Thyroid gland (tissue), 4 donors: ENCODE measurements at regions not wholly inside any gene's neighbourhood (a gene's known extent, or its start where the extent isn't known, plus 50 kb on each side); places are given as distances from the start of the nearest gene placed in this dataset.

ENCODE experiments used
- POLR2A ChIP-seq, 2 donors: fragments of 450-650 bp; IDR thresholded peaks; one replicate each; pipeline ENCODE4 v1.6.1; 2017; ENCODE audit warnings: antibody characterized with exemption in 2 of 2, mild to moderate bottlenecking in 2 of 2, moderate library complexity in 1 of 2
- TF ChIP-seq, protein P1 (sequence below), 6 experiments: fragments of 200-600 bp in 3 of 6; fragments of 450-650 bp in 3 of 6; sonication (generic) in 3 of 6; IDR thresholded peaks; one replicate each; pipeline ENCODE4 v1.5.1; 2016 to 2019; ENCODE audit warnings: antibody characterized with exemption in 6 of 6, mild to moderate bottlenecking in 2 of 6, inconsistent platforms in 1 of 6, moderate library complexity in 1 of 6

DNA sequence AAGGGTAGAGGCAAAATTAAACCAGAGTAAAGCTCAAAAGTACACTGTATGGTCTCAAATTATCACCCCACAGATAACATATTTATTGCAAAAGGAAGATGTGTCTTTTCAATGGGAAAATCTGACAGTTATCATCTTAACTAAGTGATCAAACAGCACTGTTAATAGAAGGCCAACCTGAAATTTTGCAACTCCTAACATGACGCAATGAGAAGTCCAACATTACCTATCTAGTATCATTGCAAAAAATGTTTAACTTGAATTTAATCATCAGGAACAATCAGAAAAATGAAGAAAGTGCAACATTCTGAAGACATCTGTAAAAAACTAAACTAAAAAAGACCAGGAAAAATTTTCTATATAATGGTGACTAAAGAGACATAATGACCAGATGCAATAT lies 156.7 kb upstream of the POGK start:
- TF ChIP-seq POLR2A (IDR thresholded peaks at IDR 0.05): no peak
- TF ChIP-seq, protein P1, sequence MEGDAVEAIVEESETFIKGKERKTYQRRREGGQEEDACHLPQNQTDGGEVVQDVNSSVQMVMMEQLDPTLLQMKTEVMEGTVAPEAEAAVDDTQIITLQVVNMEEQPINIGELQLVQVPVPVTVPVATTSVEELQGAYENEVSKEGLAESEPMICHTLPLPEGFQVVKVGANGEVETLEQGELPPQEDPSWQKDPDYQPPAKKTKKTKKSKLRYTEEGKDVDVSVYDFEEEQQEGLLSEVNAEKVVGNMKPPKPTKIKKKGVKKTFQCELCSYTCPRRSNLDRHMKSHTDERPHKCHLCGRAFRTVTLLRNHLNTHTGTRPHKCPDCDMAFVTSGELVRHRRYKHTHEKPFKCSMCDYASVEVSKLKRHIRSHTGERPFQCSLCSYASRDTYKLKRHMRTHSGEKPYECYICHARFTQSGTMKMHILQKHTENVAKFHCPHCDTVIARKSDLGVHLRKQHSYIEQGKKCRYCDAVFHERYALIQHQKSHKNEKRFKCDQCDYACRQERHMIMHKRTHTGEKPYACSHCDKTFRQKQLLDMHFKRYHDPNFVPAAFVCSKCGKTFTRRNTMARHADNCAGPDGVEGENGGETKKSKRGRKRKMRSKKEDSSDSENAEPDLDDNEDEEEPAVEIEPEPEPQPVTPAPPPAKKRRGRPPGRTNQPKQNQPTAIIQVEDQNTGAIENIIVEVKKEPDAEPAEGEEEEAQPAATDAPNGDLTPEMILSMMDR (IDR thresholded peaks at IDR 0.05): no peak
